Adipose tissue (tissue), 3 donors: ENCODE measurements at regions not wholly inside any gene's neighbourhood (a gene's known extent, or its start where the extent isn't known, plus 50 kb on each side); places are given as distances from the start of the nearest gene placed in this dataset.

Experiments
- H3K27ac ChIP-seq: one replicate; pipeline ENCODE4 v1.5.1; 2013; ENCODE audit warnings: low read depth, low read length
- WGBS, 3 donors: extraction: QIAGEN DNeasy Blood & Tissue Kit; methylation state at CpG; one replicate each; pipeline ENCODE4 v1.1.7; 2013; 5-methylcytosine and 5-hydroxymethylcytosine counted together
- donor health status: healthy with polysubstance abuse.
- donor health status: Bipolar disorder and iron deficiency.
- donor health status: healthy.

GRCh38 chr1:208496467-208497371 is 252.5 kb upstream of the PLXNA2 start:
- WGBS, 3 donors, result 81 to 96% (median 90%) methylated on average over 12 of the region's 12 CpGs
- no peak overlapping the region for H3K27ac ChIP-seq

GRCh38 chr1:208497866-208498541 is 253.8 kb upstream of the PLXNA2 start:
- WGBS, 3 donors, result 78 to 88% (median 88%) methylated on average over 4 of the region's 4 CpGs
- H3K27ac ChIP-seq, result no peak overlapping the region

- no peak overlapping the region for H3K27ac ChIP-seq
- WGBS, 3 donors, result 46 to 64% (median 63%) methylated on average over 3 of the region's 3 CpGs
Observed at GRCh38 chr1:208499026-208499425, 254.8 kb upstream of the PLXNA2 start.

- H3K27ac ChIP-seq, result no peak overlapping the region
- 27 to 88% (median 85%) methylated on average over 4 of the region's 4 CpGs for WGBS, 3 donors
Observed at GRCh38 chr1:208499601-208500000, 255.4 kb upstream of the PLXNA2 start.

GRCh38 chr1:208500375-208500774 is 256.2 kb upstream of the PLXNA2 start:
- no peak overlapping the region for H3K27ac ChIP-seq
- WGBS, 3 donors, result 33 to 46% (median 41%) methylated on average over 2 of the region's 2 CpGs

GRCh38 chr1:208501542-208501941 is 257.4 kb upstream of the PLXNA2 start:
- no peak overlapping the region for H3K27ac ChIP-seq
- WGBS, 3 donors, result 30 to 67% (median 54%) methylated on average over 2 of the region's 2 CpGs

- H3K27ac ChIP-seq, result no peak overlapping the region
- 63 to 75% (median 74%) methylated on average over 8 of the region's 8 CpGs for WGBS, 3 donors
Observed at GRCh38 chr1:208503787-208504186, 259.6 kb upstream of the PLXNA2 start.

- WGBS, 3 donors, result 89 to 97% (median 92%) methylated on average over 2 of the region's 2 CpGs
- no peak overlapping the region for H3K27ac ChIP-seq
Observed at GRCh38 chr1:208506812-208507211, 262.6 kb upstream of the PLXNA2 start.

- 25 to 67% (median 66%) methylated on average over 2 of the region's 2 CpGs for WGBS, 3 donors
- no peak overlapping the region for H3K27ac ChIP-seq
Observed at GRCh38 chr1:208509072-208509471, 264.9 kb upstream of the PLXNA2 start.

- no peak overlapping the region for H3K27ac ChIP-seq
- whole genome bisulfite sequencing, 3 donors, result 65 to 92% (median 92%) methylated on average over 5 of the region's 5 CpGs
Observed at GRCh38 chr1:208510192-208510952, 266.2 kb upstream of the PLXNA2 start.

- 38 to 65% (median 63%) methylated on average over 6 of the region's 6 CpGs for WGBS, 3 donors
- no peak overlapping the region for H3K27ac ChIP-seq
Observed at GRCh38 chr1:208511242-208511860, 267.2 kb upstream of the PLXNA2 start.

GRCh38 chr1:208513799-208514198 is 269.6 kb upstream of the PLXNA2 start:
- H3K27ac ChIP-seq, result no peak overlapping the region
- 55 to 66% (median 65%) methylated on average over 2 of the region's 2 CpGs for WGBS, 3 donors

- H3K27ac ChIP-seq, result no peak overlapping the region
- 77 to 92% (median 90%) methylated on average over 3 of the region's 3 CpGs for WGBS, 3 donors
Observed at GRCh38 chr1:208515129-208515528, 270.9 kb upstream of the PLXNA2 start.

- WGBS, 3 donors, result 72 to 83% (median 78%) methylated on average over 5 of the region's 5 CpGs
- no peak overlapping the region for H3K27ac ChIP-seq
Observed at GRCh38 chr1:208516780-208517179, 272.6 kb upstream of the PLXNA2 start.

- WGBS, 3 donors, result 68 to 87% (median 75%) methylated on average over 1 of the region's 1 CpG
- H3K27ac ChIP-seq, result no peak overlapping the region
Observed at GRCh38 chr1:208520438-208521099, 276.4 kb upstream of the PLXNA2 start.

GRCh38 chr1:208521534-208521933 is 277.4 kb upstream of the PLXNA2 start:
- 18 to 65% (median 50%) methylated on average over 3 of the region's 3 CpGs for WGBS, 3 donors
- no peak overlapping the region for H3K27ac ChIP-seq

GRCh38 chr1:208523007-208523406 is 278.8 kb upstream of the PLXNA2 start:
- no peak overlapping the region for H3K27ac ChIP-seq
- 80 to 95% (median 94%) methylated on average over 5 of the region's 5 CpGs for WGBS, 3 donors

- H3K27ac ChIP-seq, result no peak overlapping the region
- WGBS, 3 donors, result 95 to 96% (median 96%) methylated on average over 4 of the region's 4 CpGs
Observed at GRCh38 chr1:208524376-208524775, 280.2 kb upstream of the PLXNA2 start.
